ENCODE measurements at regions not wholly inside any gene's neighbourhood (a gene's known extent, or its start where the extent isn't known, plus 50 kb on each side); places are given as distances from the start of the nearest gene placed in this dataset.
A peak's percentile ranks its signal among the peaks of the same experiment; 100 is the strongest.
"Not testable (repeated sequence)": the region's sequence is repeated elsewhere in the genome, so short reads cannot be mapped to it uniquely, and the experiment has no call there.

DNA sequence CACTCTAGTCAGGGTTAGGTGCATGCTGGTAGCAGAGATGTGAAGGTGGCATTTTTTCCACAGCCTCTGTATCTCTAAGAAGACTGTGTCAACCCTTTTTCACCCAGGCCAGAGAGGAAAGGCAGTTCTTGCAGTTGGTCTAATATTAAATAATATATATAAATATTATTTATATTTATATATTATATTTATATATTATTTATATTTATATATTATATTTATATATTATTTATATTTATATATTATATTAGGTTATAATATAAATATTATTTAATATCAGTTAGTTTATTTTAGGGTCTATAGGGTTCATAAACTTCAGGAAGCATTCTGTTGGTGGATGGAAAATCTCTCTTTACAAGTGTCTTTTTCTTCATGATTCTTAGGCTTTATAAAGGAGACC lies 218.6 kb upstream of the DMRTA1 start:
- DNase-seq = no peak

DNA sequence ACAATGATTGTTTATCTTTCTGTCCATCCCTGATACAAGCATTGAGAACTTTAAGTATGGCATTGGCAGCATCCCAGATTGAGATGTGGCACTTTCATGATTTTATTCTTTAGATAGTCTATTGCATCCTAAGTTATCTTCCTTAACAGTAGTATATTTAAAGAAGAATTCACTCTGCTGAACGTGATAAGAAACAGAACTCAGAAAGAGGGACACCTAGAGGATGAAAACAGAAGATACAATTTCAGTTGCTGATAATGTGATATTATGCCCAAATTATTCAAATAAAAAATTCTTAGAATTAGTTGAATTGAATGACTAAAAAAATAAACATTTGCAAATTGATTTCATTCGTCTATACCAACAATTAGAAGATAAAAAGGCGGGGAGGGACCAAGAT lies 218.1 kb upstream of the DMRTA1 start:
- no peak for DNase-seq

DNA sequence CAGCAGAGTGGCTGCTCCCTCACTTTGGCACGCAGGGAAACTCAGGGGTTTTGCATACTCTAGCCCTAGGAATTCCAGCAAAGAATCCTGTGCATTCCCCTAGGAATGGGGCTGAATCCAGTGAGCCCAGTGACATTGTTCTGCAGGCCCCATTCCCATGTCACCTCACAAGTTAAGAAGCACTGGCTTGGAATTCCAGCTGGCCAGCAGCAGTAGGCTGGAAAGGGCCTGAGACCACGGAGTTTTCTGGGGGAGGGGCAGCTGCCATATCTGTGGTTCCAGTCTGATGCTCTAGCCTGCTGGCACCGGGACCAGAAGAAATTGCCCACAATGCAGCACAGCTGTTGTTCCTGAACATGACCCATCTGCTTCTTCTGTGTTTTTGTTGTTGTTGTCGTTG lies 217.6 kb upstream of the DMRTA1 start:
- DNase-seq = no peak

DNA sequence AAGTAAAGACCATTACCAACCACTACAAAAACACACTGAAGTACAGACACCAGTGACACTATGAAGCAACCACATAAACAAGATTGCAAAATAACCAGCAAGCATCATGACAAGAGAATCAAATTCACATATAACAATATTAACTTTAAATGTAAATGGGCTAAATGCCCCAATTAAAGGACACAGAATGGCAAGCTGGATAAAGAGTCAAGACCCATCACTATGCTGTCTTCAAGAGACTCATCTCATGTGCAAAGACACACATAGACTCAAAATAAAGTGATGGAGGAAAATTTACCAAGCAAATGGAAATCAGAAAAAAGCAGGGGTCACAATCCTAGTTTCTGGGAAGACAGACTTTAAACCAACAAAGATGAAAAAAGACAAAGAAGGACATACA lies 215.3 kb upstream of the DMRTA1 start:
- not testable (repeated sequence) for DNase-seq

DNA sequence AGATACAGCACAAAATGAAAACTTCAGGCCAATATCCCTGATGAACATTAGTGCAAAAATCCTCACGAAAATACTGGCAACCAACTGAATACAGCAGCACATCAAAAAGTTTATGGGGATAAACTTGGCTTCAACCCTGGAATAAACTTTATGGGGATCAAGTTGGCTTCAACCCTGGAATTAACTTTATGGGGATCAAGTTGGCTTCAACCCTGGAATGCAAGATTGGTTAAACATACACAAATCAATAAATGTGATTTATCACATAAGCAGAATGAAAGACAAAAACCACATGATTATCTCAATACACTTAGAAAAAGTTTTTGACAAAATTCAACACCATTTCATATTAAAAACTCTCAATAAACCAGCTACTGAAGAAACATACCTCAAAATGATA lies 213.7 kb upstream of the DMRTA1 start:
- no peak for DNase-seq

DNA sequence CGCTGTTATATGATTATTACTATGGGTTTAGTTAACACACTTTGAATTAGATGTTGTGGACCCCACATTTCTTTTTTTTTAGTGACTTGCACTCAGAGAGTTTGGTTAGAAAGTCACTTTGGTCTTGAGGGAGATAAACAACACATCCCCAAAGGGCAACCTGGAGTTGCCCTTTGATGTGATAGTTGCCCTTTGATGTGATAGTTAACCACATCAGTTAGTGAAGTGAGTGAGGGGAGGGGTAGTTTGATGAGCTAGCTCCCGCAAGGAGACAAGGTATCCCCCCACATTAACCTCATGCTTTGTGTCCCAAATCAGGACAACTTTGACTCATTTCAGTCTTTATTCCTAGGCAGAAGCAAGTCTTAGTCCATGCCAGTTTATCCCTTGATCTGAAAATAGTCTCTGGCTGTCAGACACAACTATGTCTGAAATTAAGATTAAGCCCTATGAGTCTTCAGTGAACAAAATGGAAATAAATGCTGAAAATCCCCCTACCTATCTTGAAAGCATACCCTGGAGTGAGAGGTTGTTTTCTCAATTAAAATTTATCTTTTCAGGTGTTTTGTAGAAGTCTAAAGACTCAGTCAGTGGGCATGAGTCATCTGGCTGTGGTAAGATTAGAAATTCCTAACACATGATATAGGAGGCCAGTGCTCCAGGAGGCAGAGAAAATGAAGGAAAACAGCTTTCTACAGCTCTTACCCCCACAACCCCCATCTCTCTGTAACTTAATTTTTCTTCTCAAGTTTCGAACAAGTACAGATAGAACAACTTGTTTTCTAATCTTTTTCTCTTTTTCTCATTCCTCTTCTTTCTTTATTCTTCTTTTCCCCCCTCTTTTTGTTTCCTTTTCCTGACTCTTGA lies 208.9 kb upstream of the DMRTA1 start:
- DNase-seq = no peak

DNA sequence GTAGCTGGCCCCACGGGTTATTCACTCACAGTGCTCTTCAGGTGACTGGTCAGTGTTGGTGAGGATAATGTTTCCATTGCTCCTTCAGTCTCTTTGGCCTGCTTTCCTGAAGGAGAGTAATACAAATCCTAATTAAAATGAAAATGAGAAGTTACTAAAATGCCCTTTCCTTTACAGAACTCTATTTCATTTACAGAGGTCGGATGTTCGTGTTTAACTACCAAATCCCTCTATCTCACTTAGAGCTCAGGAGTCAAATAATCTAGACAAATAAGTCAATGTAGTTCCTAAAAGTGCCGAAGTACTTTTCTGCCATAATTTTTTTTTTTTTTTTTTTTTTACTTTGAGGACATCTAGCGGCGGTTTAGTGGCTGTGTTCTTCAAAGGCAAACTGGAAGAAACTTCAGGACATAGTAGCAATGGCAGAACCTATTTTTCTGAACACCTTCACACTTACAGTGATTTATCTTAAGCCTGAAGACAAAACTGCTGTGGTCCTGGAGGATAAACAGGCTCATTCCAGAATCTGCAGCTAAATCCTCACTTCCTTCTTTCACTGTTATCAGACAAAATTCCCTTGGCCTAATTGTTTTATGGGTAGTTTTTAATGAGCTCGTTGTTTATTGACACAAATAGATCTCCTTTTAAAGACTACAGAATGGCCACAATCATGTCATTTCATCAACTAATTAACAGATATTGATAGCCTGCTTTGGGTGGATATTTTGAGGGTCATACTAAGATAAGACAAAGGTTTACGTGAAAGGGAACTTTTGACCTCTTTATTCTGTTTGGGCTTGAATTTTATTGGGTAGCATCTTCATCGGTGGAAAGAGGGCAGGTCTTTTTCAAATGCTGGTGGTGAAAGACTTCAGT lies 207.6 kb upstream of the DMRTA1 start:
- DNase-seq = no peak

DNA sequence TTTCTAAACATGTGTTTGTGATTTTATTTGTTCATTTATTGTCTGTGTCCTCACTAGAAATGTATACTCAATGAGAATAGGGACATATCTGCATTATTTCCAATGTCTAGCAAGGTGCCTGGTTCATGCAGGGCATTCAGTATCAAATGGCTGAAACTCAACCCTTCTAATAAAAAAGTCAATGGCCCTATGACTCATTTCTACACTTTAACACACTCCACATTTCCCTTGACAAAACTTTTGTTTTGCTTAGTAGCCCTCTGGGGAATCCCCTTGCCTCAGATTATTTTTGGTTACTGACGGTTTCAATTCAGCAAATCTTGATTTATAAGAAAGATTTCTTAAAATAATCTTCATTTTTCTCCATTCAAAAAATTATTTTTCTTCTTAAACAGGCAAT lies 206.0 kb upstream of the DMRTA1 start:
- DNase-seq = no peak

DNA sequence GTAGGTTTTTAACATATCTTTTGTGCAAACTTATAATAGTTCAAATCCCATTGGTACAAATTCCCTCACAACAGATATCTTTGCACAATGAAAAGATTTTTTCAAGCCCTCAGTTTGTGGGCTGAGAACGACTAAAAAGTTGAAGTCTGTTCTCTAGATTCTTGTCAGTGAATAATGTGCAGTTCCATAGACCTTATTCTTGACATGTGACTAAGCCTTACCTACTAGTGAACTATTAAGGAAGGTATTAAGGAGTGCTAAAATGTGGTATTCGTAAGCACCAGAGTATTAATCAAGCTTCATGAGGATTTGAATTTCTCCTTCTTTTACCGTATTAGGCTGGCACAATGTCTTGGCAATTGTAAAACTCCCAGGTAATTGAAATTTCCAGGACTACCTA lies 205.6 kb upstream of the DMRTA1 start:
- DNase-seq = no peak

DNA sequence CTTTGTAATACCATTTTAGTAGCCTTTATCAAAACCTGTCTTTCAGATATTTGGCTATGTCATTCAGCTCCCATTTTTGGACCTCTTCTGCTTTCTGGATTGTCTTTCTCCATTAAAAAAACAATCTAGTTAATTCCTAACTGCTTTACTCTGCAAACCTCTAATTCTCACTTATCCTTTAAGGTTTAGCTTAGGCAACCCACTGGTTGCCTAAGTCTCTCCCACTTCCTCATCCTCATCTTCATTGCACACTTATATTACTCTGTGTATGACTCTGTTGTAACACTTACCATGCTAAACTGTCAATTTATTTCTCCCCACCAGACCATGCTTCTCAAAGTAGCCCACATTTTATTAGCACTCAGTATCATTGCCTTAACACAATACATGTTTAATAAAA lies 205.0 kb upstream of the DMRTA1 start:
- DNase-seq = no peak

DNA sequence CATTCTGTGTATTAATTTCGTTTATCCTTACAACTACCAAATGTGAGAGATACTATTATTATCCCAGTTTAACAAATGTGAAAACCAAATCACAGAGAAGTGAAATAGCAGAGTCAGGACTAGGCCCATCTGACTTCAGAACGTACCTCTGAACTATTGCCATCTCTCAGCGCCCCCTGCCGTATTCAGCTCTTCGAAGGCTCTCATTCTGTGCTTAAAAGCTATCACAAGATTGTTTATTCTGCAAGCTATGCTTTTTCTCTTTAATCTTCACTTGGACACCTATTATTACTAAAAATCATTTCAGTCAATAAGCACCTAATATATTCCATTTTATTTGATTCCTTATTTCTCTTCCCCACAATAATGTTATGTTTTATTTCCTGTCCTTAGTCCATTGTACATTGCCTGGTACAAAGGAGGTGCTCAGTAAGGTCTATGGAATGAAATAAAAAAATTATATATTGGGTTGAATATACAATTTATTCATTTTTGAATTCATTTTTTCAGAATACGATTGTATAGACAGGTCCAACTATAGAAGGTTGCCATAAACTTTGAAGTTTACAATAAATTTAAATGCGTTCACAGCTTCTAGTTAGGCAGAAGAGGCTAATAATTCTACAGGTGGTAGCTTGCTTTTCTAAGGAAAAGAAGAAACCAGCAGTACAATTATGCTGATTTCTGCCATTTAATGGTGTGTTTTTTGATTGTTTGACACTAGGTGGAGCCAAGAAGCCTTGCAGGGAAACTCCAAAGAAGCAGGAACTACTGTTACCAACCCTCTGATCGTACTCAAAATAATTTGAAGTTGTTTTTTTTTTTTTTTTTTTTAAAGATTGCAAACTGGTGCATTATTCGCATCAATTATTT lies 202.2 kb upstream of the DMRTA1 start:
- DNase-seq = peak; percentile 40

DNA sequence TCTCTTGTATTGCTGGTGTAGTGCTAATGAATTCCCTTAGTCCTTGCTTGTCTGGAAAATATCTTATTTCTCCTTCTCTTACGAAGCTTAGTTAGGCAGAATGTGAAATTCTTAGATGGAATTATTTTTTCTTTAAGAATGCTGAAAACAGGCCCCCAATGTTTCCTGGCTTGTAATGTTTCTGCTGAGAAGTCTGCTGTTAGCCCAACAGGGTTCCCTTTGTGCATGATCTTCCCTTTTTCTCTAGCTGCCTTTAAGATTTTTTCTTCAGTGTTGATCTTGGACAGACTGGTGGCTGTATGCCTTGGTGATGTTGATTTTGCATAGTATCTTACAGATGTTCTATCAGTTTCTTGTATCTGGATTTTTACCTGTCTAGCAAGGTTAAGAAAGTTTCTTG lies 191.3 kb upstream of the DMRTA1 start:
- DNase-seq = no peak

DNA sequence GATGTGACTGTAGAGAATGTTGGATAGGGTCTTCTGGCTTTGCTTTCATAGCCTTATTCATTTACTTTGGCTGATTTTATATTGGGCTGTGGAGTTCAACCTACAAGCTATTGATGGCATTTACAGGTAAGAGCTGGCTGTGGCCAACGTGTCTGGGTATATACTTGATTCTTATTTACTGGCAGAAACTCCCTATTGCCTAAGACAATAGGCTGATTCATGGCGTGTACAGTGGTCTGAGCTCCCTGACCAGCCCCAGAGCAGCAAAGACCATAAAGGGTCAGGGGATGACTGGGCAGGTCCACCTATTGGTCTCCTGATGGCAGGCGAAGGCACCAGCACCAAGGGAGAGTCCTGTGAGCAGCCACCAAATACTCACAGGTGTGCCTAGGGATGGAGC lies 190.2 kb upstream of the DMRTA1 start:
- no peak for DNase-seq

DNA sequence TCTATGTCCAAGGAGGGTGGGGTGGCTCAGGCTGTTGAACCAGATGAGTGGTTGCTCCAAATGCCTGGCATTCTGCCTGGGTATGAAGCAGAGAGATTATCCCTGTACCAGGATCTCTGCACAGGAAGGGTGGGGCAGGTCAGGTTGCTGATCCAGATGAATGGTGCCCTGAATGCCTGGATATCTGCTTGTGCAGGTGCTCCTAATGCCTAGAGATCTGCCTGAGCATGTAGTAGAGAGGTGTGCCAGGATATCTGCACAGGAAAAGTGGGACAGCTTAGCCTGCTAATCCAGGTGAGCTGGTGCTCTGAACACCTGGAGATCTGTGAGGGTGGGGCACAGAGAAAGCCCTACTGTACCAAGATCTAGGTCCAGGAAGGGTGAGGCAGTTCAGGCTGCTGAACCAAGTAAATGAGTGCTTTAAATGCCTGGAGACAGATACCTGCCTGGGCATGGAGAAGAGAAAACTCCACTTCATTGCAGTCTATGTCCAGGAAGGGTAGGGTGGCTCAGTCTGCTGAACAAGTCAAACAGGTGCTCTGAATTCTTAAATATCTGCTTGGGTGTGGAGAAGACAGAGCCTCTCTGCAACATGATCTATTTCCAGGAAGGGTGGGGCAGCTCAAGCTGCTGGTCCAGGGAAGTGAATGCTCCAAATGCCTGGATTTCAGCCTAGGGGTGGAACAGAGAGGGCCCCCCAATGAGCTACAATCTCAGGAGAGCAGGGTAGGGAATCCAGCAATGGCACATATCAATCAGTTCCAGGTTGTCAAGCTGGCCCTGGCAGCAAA lies 189.4 kb upstream of the DMRTA1 start:
- no peak for DNase-seq

DNA sequence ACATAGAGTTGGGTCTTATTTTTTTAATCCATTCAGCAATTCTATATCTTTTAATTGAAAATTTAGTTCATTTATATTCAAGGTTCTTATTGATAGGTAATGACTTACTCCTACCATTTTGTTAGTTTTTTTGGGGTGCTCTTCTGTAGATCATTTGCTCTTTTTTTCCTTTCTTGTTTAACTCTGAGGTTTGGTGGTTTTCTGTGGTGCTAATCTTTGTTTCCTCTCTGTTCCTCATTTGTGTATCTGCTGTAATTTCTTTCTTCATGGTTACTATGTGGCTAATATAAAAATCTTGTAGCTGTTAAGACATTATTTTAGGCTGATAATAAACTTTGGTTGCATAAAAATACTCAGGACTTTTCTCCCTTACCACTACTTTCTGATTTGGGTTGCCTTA lies 181.6 kb upstream of the DMRTA1 start:
- DNase-seq = no peak

DNA sequence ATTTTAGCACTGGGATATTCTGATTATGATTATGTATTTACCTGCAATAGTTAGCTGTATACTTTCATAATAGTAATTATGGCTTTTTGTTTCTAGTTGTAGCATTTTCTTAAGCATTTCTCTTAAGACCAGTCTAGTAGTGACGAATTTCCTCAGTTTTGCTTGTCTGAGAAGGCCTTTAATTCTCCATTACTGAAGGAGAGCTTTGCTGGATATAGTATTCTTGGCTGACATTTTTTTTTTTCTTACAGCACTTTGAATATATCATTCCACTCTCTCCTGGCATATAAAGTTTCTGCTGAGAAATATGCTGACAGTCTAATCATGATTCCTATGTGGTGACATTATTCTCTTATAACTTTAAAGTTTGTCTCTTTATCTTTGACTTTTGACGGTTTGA lies 181.1 kb upstream of the DMRTA1 start:
- no peak for DNase-seq

DNA sequence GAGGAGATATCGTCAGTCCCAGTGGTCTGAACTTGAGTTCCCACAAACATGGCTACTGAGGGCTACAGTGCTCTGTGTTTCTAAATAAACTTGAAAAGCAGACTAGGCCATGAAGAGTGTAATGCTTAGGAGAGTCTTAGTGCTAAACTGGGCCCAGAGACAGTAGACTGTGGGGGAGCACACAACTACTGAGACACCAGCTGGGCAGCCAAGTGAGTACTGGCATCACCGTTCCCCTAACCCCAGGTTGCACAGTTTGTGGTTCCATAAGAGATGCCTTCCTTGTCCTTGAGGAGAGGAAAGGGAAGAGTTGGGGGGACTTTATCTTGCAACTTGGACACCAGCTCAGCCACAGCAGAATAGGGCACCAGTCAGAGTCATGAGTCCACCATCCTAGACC lies 172.1 kb upstream of the DMRTA1 start:
- DNase-seq = no peak

DNA sequence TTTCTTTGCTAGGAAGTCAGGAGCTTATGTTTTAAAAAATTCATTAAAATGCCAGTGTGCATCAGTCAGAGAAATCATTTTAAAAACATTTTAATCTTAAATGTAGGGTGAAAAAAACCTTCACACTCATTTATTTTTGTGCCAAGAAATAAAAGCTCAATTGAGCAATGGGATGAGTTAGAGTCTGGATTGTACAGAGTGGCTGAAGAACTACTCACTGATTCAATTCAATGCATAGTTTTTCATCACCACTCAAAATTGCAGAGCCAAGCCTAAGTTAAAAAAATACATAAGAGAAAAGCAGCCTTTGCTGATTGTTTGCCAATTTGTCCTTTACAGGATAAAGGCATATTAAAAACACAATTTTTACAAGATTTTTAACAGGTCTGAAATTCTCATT lies 168.2 kb upstream of the DMRTA1 start:
- no peak for DNase-seq

DNA sequence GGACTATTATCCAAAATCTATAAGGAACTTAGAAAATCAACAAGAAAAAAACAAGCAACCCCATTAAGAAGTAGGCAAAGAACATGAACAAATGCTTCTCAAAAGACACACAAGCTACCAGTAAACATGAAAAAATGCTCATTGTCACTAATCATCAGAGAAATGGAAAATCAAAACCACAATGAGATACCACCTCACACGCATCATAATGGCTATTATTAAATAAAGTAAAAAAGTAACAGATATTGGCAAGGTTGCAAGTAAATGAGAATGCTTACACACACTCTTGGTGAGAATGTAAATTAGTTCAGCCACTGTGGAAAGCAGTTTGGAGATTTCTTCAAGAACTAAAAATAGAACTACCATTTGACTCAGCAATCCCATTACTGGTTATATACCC lies 167.0 kb upstream of the DMRTA1 start:
- DNase-seq = no peak

DNA sequence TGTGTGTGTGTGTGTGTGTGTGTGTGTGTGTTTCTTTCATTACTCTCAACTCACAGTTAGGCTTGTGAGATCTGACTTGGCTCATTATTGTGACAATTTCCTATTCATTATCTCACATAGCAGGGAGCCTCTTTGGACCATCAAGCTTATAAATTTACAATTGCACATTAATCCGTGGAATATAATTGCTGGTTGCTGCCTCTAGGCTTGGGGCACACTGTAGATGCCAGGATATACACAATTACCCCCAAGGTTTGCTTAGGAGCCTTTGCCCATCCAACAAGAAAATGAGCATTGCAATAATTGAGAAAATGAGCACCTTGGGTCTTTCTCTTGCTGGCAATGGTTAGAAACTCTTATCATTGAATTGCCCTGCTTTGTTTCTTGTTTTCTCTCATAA lies 161.6 kb upstream of the DMRTA1 start:
- DNase-seq = no peak

DNA sequence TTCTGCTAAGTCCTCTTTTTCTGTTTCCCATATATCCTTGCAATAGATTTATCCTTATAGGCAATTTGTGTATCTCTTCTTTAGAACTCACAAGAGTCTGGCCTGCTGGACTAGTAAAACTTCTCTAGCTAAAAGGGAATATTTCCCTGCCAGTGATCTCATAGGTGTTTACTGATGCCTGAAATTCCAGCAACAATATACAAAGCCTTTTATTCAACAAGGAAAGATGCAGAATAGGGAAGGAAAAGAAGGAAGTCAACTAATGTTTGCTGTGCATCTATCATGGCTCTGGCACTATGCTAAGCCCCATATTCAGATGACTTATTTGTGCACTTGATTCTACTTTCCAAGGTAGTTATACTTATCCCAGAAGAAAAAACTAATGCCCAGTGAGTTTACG lies 160.0 kb upstream of the DMRTA1 start:
- no peak for DNase-seq

DNA sequence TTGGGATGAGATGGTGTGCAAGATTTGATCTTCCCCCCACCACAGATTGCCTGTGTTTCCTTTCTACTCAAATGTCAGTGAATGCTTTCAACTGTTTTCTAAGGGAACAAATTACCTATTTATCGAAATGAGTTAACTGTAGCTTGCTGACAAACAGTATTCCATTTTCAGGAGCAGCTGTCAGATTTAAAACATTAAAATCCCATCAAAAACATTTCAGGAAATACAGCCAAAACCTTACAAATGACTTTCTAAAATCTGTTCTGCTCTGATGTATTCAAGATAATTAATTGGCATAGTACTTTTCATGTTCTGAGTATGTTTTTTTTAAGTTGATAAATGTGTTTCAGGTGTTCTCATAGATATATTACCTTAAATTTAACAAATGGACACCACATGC lies 158.0 kb upstream of the DMRTA1 start:
- DNase-seq = no peak
